Omental fat pad (tissue), 3 donors: ENCODE measurements at regions not wholly inside any gene's neighbourhood (a gene's known extent, or its start where the extent isn't known, plus 50 kb on each side); places are given as distances from the start of the nearest gene placed in this dataset.

Source experiments
- ATAC-seq: fragments of 150-250 bp; one replicate; pipeline ENCODE4 v1.9.1; 2016; ENCODE audit warnings: mild to moderate bottlenecking, moderate library complexity; ENCODE audit not compliant: low FRiP score
- DNase-seq: peaks from one replicate; pipeline ENCODE4 v3.0.0-alpha.2; 2019; ENCODE audit warnings: low spot score
- CTCF ChIP-seq, 3 donors: fragments of 450-650 bp; IDR thresholded peaks; one replicate each; pipeline ENCODE4 v1.5.1; 2016 to 2017; ENCODE audit warnings: antibody characterized with exemption in 3 of 3, mild to moderate bottlenecking in 3 of 3, moderate library complexity in 2 of 3

- ATAC-seq = no peak
- DNase-seq = no peak
- no peak for TF ChIP-seq CTCF (IDR thresholded peaks at IDR 0.05)
Observed at GRCh38 chr1:80258659-80259058, 1252.1 kb upstream of the ADGRL4 start.

- ATAC-seq (no peak), DNase-seq (no peak)
- no peak for TF ChIP-seq CTCF (IDR thresholded peaks at IDR 0.05)
Observed at GRCh38 chr1:80251591-80251990, 1245.1 kb upstream of the ADGRL4 start.

- DNase-seq (no peak), ATAC-seq (no peak)
- TF ChIP-seq CTCF (IDR thresholded peaks at IDR 0.05) = no peak
Observed at GRCh38 chr1:80251171-80251570, 1244.6 kb upstream of the ADGRL4 start.

- ATAC-seq = no peak
- no peak for DNase-seq
- no peak for TF ChIP-seq CTCF (IDR thresholded peaks at IDR 0.05)
Observed at GRCh38 chr1:80250573-80251168, 1244.1 kb upstream of the ADGRL4 start.

GRCh38 chr1:80249699-80250098, 1243.2 kb upstream of the ADGRL4 start:
- no peak for DNase-seq
- no peak for ATAC-seq
- no peak for TF ChIP-seq CTCF (IDR thresholded peaks at IDR 0.05)

GRCh38 chr1:80248886-80249285, 1242.4 kb upstream of the ADGRL4 start:
- TF ChIP-seq CTCF (IDR thresholded peaks at IDR 0.05) = no peak
- no peak for DNase-seq
- ATAC-seq = no peak

- DNase-seq (no peak), ATAC-seq (no peak)
- TF ChIP-seq CTCF (IDR thresholded peaks at IDR 0.05) = no peak
Observed at GRCh38 chr1:80245813-80246212, 1239.3 kb upstream of the ADGRL4 start.
